GM12875 (cell line): ENCODE measurements at regions not wholly inside any gene's neighbourhood (a gene's known extent, or its start where the extent isn't known, plus 50 kb on each side); places are given as distances from the start of the nearest gene placed in this dataset.

Experiments
- H3K4me3 ChIP-seq: one replicate; pipeline ENCODE4 v1.5.1; 2011; ENCODE audit warnings: low read depth, low read length, control low read depth
- CTCF ChIP-seq: IDR thresholded peaks from 2 replicates; pipeline ENCODE4 v1.5.1; 2011; ENCODE audit warnings: low read depth, mild to moderate bottlenecking, control low read depth, inconsistent platforms, low read length, moderate library complexity, borderline replicate concordance; ENCODE audit not compliant: insufficient read depth

DNA sequence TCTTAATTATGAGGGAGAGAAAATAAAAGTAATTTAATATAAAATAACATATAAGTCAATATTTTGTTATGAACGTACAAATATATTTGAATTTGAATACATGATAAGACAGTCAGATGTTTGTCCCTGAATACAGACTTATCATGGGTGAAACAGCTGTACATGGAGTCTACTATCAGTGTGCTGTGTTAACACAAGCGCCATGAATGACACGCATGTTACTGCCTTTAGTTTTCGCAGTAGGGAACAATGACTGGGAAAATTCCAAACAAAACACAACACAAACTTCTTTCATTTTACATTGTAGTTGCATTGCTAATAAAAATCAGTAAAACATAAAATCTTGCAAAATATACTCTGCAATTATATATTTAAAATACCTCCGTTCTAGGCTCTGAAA is 108.6 kb downstream of the FBXO5 start:
- TF ChIP-seq CTCF, result no peak
- H3K4me3 ChIP-seq, result no peak overlapping the region

GRCh38 chr6:152874846-152875568 is 107.8 kb downstream of the FBXO5 start:
- H3K4me3 ChIP-seq, result no peak overlapping the region
- no peak for TF ChIP-seq CTCF

DNA sequence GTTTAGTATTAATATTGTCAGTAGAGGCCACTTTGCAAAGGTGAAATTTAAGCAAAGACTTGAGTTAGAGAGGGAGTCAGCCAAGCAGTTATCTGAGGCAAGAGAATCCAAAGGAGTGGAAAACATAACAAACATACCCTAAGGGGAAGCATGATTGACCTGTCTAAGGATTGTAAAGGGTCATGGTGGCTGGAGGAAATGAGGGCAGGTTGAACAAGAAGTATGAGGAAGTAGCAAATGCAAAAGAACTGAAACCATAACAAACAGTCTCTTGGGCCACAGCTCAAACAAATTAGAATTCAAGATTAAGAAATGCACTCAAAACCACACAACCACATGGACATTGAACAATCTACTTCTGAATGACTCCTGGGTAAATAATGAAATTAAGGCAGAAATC is 103.2 kb downstream of the FBXO5 start:
- no peak for TF ChIP-seq CTCF
- H3K4me3 ChIP-seq, result no peak overlapping the region

DNA sequence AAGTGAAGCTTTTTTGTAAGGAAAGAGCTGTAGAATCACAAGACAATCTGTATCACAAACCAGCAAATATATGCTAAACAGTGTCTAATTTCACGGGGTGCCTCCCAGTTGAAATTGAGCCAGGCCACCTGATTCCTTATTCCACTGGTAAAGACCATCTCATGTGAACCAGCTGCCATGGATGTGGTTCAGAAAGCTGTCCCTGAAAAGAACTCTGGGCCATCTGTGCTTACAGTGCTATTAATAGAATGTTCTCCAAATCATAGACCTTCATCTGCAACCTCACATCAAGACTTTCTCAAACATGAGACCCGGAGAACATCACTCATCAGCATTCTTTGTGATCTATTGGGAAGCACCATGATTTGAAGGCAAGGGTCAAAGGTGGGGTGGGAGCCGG is 89.7 kb downstream of the FBXO5 start:
- TF ChIP-seq CTCF, result no peak
- no peak overlapping the region for H3K4me3 ChIP-seq

DNA sequence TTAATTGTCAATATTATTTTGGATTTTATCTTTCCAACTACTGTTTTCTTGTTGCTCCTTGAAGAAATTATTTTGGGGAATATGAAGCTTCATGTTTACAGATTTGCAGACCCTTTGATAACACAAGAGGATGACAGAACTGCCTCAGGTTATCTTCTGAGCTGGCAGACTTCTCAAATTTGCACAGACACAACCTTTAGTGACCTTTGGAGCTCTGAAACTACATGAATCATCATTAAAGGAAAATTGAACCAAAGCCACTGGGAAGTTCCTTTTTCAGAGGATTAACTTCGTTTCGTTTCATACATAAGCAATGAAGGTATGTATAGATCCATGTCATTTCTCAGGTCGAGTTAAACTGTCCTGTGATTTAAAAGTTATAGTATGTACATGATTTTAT is 85.9 kb downstream of the FBXO5 start:
- TF ChIP-seq CTCF, result no peak
- H3K4me3 ChIP-seq, result no peak overlapping the region

DNA sequence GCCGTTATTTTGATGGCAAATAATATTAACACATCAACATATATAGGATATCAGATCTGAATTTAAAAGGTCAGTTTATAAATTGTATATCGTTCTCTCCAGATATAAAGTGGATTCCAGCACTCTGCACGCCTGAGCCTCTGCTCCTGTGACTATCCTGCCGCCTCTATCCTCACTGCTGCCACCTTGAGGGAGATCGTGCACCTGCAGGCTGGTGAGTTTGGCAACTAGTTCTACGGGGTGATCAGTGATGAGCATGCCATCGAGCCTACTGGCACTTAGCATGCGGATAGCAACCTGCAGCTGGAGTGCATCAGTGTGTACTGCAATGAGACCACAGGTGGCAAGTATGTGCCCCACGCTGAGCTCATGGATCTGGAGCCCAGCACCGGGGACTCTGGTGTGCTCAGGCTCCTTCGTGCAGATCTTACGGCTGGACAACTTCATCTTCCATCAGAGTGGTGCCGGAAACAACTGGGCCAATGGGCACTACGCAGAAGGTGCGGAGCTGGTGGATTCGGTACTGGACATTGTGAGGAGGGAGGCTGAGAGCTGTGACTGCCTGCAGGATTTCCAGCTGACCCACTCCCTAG is 84.9 kb downstream of the FBXO5 start:
- peak; percentile 93 for TF ChIP-seq CTCF
- H3K4me3 ChIP-seq, result no peak overlapping the region

GRCh38 chr6:152904678-152905077 is 78.2 kb downstream of the FBXO5 start:
- no peak for TF ChIP-seq CTCF
- H3K4me3 ChIP-seq, result no peak overlapping the region
